Transverse colon (tissue), 4 donors: ENCODE measurements at regions not wholly inside any gene's neighbourhood (a gene's known extent, or its start where the extent isn't known, plus 50 kb on each side); places are given as distances from the start of the nearest gene placed in this dataset.

Experiments
- CTCF ChIP-seq, 5 experiments: fragments of 200-600 bp in 3 of 5; fragments of 450-650 bp in 2 of 5; sonication (generic) in 3 of 5; IDR thresholded peaks; 1 replicate in 2 of 5; 2 replicates in 3 of 5; pipeline ENCODE4 v1.5.1; 2016 to 2017; ENCODE audit warnings: antibody characterized with exemption in 5 of 5, inconsistent platforms in 3 of 5, mild to moderate bottlenecking in 2 of 5, moderate library complexity in 1 of 5
- EP300 ChIP-seq: sonication (generic); formaldehyde crosslinking; IDR thresholded peaks from one replicate; pipeline ENCODE4 v1.6.1; 2017; ENCODE audit warnings: antibody characterized with exemption, low read depth
- POLR2A ChIP-seq: fragments of 450-650 bp; IDR thresholded peaks from one replicate; pipeline ENCODE4 v1.6.1; 2016; ENCODE audit warnings: antibody characterized with exemption, mild to moderate bottlenecking, moderate library complexity
- POLR2AphosphoS5 ChIP-seq, 3 donors: sonication (generic); formaldehyde crosslinking; IDR thresholded peaks; one replicate each; pipeline ENCODE4 v1.6.1; 2016; ENCODE audit warnings: antibody characterized with exemption in 3 of 3

GRCh38 chr12:107393043-107393717 is 292.4 kb upstream of the PWP1 start:
- TF ChIP-seq POLR2AphosphoS5 (IDR thresholded peaks at IDR 0.05) (no peak), POLR2A (no peak), CTCF (IDR thresholded peaks at IDR 0.05) (no peak), EP300 (no peak)
